ENCODE measurements at regions not wholly inside any gene's neighbourhood (a gene's known extent, or its start where the extent isn't known, plus 50 kb on each side); places are given as distances from the start of the nearest gene placed in this dataset.

GRCh38 chr2:234415706-234416105, 81.2 kb downstream of the ARL4C start:
- TF ChIP-seq, protein P1, sequence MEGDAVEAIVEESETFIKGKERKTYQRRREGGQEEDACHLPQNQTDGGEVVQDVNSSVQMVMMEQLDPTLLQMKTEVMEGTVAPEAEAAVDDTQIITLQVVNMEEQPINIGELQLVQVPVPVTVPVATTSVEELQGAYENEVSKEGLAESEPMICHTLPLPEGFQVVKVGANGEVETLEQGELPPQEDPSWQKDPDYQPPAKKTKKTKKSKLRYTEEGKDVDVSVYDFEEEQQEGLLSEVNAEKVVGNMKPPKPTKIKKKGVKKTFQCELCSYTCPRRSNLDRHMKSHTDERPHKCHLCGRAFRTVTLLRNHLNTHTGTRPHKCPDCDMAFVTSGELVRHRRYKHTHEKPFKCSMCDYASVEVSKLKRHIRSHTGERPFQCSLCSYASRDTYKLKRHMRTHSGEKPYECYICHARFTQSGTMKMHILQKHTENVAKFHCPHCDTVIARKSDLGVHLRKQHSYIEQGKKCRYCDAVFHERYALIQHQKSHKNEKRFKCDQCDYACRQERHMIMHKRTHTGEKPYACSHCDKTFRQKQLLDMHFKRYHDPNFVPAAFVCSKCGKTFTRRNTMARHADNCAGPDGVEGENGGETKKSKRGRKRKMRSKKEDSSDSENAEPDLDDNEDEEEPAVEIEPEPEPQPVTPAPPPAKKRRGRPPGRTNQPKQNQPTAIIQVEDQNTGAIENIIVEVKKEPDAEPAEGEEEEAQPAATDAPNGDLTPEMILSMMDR (IDR thresholded peaks at IDR 0.05) = no peak
- no peak for TF ChIP-seq POLR2A (IDR thresholded peaks at IDR 0.05; ENCODE audit: low read depth)

All from esophagus muscularis mucosa (tissue), 3 donors.